ENCODE measurements at regions not wholly inside any gene's neighbourhood (a gene's known extent, or its start where the extent isn't known, plus 50 kb on each side); places are given as distances from the start of the nearest gene placed in this dataset.

GRCh38 chr1:22210176-22210575 lies 67.3 kb upstream of the WNT4 start:
- Histone ChIP-seq H3K27me3 (ENCODE audit: control insufficient read depth in 1 of 2, insufficient read depth in 2 of 2, low read length in 2 of 2) (peaks cover 19 to 72% of the 10 kb centered on the region in 2 experiments), H3K27ac (ENCODE audit: extremely low read length, insufficient read depth, low read length) (no peak overlapping the region), H3K4me3 (replicated peaks in 1 of 3; ENCODE audit: insufficient read depth in 1 of 3, low read depth in 2 of 3, low read length in 3 of 3) (no peak overlapping the region), H4K20me1 (ENCODE audit: insufficient read depth, low read length) (no peaks in the 10 kb centered on the region), H3K4me1 (ENCODE audit: insufficient read depth, low read length) (no peaks in the 10 kb centered on the region), H3K9me3 (ENCODE audit: low read length) (no peaks in the 10 kb centered on the region), H3K79me2 (ENCODE audit: insufficient read depth, low read length) (no peaks in the 10 kb centered on the region), H3K9ac (ENCODE audit: insufficient read depth, low read depth, low read length) (no peak overlapping the region), H2AFZ (ENCODE audit: low read length) (no peak overlapping the region), H3K36me3 (replicated peaks in 1 of 2; ENCODE audit: control insufficient read depth in 1 of 2, insufficient read depth in 2 of 2, low read length in 2 of 2) (no peaks in the 10 kb centered on the region), H3K4me2 (ENCODE audit: low read depth, low read length) (no peak overlapping the region)
- no TSS peak for BruUV-seq (replicated peaks)
- DNase-seq (ENCODE audit: low spot score) = no peak
- ChIA-PET POLR2A (no interaction called here), CTCF (ENCODE audit: low intra/inter-chr PET ratio, low total read pairs) (no interaction called here)
- intact Hi-C loops (cut with micrococcal nuclease; ENCODE audit: unreplicated experiment) = loop anchor here (10.0 kb wide), 1 partner anchor 205 kb away; no protein-coding TSS in a partner anchor
- FAIRE-seq = no peak
- ATAC-seq = no peak
- in situ Hi-C loops (cut with HindIII; ENCODE audit: extremely low pct_ligation_motif_present, low pct_unique_long_range_greater_than_20kb) = no loop called here
- WGBS (ENCODE audit: low lambda C conversion rate) = 0% methylated on average over 11 of the region's 12 CpGs
- no peak for TF ChIP-seq ZMAT5 (CRISPR knock-in tag; IDR thresholded peaks at IDR 0.05; ENCODE audit: borderline replicate concordance, low read depth)
- TF ChIP-seq ZNF646 (CRISPR knock-in tag; IDR thresholded peaks at IDR 0.05) = no peak
- TF ChIP-seq KDM3A (CRISPR knock-in tag; IDR thresholded peaks at IDR 0.05; ENCODE audit: low read depth) = no peak
- TF ChIP-seq TFE3 (CRISPR knock-in tag; IDR thresholded peaks at IDR 0.05) = no peak
- TF ChIP-seq ZBTB44 (CRISPR knock-in tag; IDR thresholded peaks at IDR 0.05) = no peak
- no peak for TF ChIP-seq MXD3 (CRISPR knock-in tag; IDR thresholded peaks at IDR 0.05)
- TF ChIP-seq RXRA (CRISPR knock-in tag; IDR thresholded peaks at IDR 0.05) = no peak
- TF ChIP-seq ATAD3A (CRISPR knock-in tag; IDR thresholded peaks at IDR 0.05) = no peak
- TF ChIP-seq CREB1 (IDR thresholded peaks at IDR 0.05) = no peak
- TF ChIP-seq CREB1 (CRISPR knock-in tag; IDR thresholded peaks at IDR 0.05) = no peak
- TF ChIP-seq TEAD3 (CRISPR knock-in tag; optimal IDR thresholded peaks at IDR 0.05; ENCODE audit: borderline replicate concordance) = no peak
- TF ChIP-seq THAP7 (CRISPR knock-in tag; IDR thresholded peaks at IDR 0.05) = no peak

All from HepG2 (cell line).